Ishikawa (cell line): ENCODE measurements at regions not wholly inside any gene's neighbourhood (a gene's known extent, or its start where the extent isn't known, plus 50 kb on each side); places are given as distances from the start of the nearest gene placed in this dataset.

Experiments
- CEBPB ChIP-seq: IDR thresholded peaks from 2 replicates; pipeline ENCODE4 v1.6.1; 2012
- CREB1 ChIP-seq: IDR thresholded peaks from 2 replicates; pipeline ENCODE4 v1.6.1; 2012; ENCODE audit warnings: low read depth
- EGR1 ChIP-seq: IDR thresholded peaks from 2 replicates; pipeline ENCODE4 v1.6.1; 2012
- EP300 ChIP-seq: IDR thresholded peaks from 2 replicates; pipeline ENCODE4 v1.6.1; 2012; ENCODE audit warnings: borderline replicate concordance
- FOXM1 ChIP-seq: IDR thresholded peaks from 2 replicates; pipeline ENCODE4 v1.6.1; 2012; ENCODE audit warnings: low read depth, borderline replicate concordance
- MAX ChIP-seq: IDR thresholded peaks from 2 replicates; pipeline ENCODE4 v1.6.1; 2012
- NFIC ChIP-seq: IDR thresholded peaks from 2 replicates; pipeline ENCODE4 v1.6.1; 2012
- RAD21 ChIP-seq: IDR thresholded peaks from 2 replicates; pipeline ENCODE4 v1.6.1; 2012; ENCODE audit warnings: low read depth
- TAF1 ChIP-seq: IDR thresholded peaks from 2 replicates; pipeline ENCODE4 v1.6.1; 2012; ENCODE audit warnings: low read depth, mild to moderate bottlenecking
- TCF12 ChIP-seq: IDR thresholded peaks from 2 replicates; pipeline ENCODE4 v1.6.1; 2012; ENCODE audit warnings: low read depth

DNA sequence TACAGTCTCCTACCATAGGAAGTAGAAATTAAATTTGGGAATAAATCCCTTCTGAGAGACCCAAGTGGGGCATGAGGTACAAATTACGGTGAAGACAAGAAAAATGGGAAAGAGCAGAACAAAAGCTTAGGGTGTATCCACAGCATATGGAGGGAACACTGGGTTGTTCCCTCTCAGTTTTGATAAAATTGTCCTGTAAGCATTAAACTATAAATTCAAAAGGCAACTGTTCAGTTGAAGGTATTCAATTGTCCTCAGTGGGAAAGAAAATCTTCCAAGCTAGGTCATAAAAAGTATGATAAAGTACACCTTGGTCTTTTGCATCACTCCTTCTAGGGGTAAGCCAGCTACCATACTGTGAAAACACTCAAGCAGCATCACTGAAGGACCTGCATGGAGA, 118.3 kb upstream of the LRFN5 start:
- TF ChIP-seq NFIC (no peak), TCF12 (no peak), EP300 (no peak), TAF1 (no peak), CEBPB (no peak), CREB1 (no peak), FOXM1 (no peak), RAD21 (no peak), MAX (no peak), EGR1 (no peak)
